ENCODE measurements at regions not wholly inside any gene's neighbourhood (a gene's known extent, or its start where the extent isn't known, plus 50 kb on each side); places are given as distances from the start of the nearest gene placed in this dataset.

- Histone ChIP-seq H3K27me3 (ENCODE audit: control insufficient read depth, insufficient read depth, low read length) (no peaks in the 10 kb centered on the region), H3K36me3 (replicated peaks; ENCODE audit: control insufficient read depth, insufficient read depth, low read length) (no peaks in the 10 kb centered on the region), H3K4me3 (ENCODE audit: insufficient read depth, low read depth, low read length) (no peak overlapping the region)
- DNase-seq, result no peak
Observed at GRCh38 chr5:61252643-61252925, 79.5 kb upstream of the ZSWIM6 start.

GRCh38 chr5:61253547-61253946, 78.5 kb upstream of the ZSWIM6 start:
- Histone ChIP-seq H3K4me3 (ENCODE audit: insufficient read depth, low read depth, low read length) (no peak overlapping the region), H3K36me3 (replicated peaks; ENCODE audit: control insufficient read depth, insufficient read depth, low read length) (no peaks in the 10 kb centered on the region), H3K27me3 (ENCODE audit: control insufficient read depth, insufficient read depth, low read length) (no peaks in the 10 kb centered on the region)
- no peak for DNase-seq

- Histone ChIP-seq H3K36me3 (replicated peaks; ENCODE audit: control insufficient read depth, insufficient read depth, low read length) (no peaks in the 10 kb centered on the region), H3K27me3 (ENCODE audit: control insufficient read depth, insufficient read depth, low read length) (no peaks in the 10 kb centered on the region), H3K4me3 (ENCODE audit: insufficient read depth, low read depth, low read length) (no peak overlapping the region)
- no peak for DNase-seq
Observed at GRCh38 chr5:61254969-61255555, 77.0 kb upstream of the ZSWIM6 start.

GRCh38 chr5:61256474-61256873, 75.6 kb upstream of the ZSWIM6 start:
- Histone ChIP-seq H3K4me3 (ENCODE audit: insufficient read depth, low read depth, low read length) (no peak overlapping the region), H3K36me3 (replicated peaks; ENCODE audit: control insufficient read depth, insufficient read depth, low read length) (no peaks in the 10 kb centered on the region), H3K27me3 (ENCODE audit: control insufficient read depth, insufficient read depth, low read length) (no peaks in the 10 kb centered on the region)
- DNase-seq, result no peak

GRCh38 chr5:61257421-61257820, 74.6 kb upstream of the ZSWIM6 start:
- no peaks in the 10 kb centered on the region for H3K27me3 ChIP-seq (ENCODE audit: control insufficient read depth, insufficient read depth, low read length)
- H3K36me3 ChIP-seq (replicated peaks; ENCODE audit: control insufficient read depth, insufficient read depth, low read length), result no peaks in the 10 kb centered on the region
- no peak overlapping the region for H3K4me3 ChIP-seq (ENCODE audit: insufficient read depth, low read depth, low read length)
- DNase-seq, result no peak

GRCh38 chr5:61261136-61261535, 70.9 kb upstream of the ZSWIM6 start:
- no peaks in the 10 kb centered on the region for H3K36me3 ChIP-seq (replicated peaks; ENCODE audit: control insufficient read depth, insufficient read depth, low read length)
- no peak for DNase-seq
- no peaks in the 10 kb centered on the region for H3K27me3 ChIP-seq (ENCODE audit: control insufficient read depth, insufficient read depth, low read length)
- no peak overlapping the region for H3K4me3 ChIP-seq (ENCODE audit: insufficient read depth, low read depth, low read length)

GRCh38 chr5:61262080-61262479, 70.0 kb upstream of the ZSWIM6 start:
- Histone ChIP-seq H3K27me3 (ENCODE audit: control insufficient read depth, insufficient read depth, low read length) (no peaks in the 10 kb centered on the region), H3K36me3 (replicated peaks; ENCODE audit: control insufficient read depth, insufficient read depth, low read length) (no peaks in the 10 kb centered on the region), H3K4me3 (ENCODE audit: insufficient read depth, low read depth, low read length) (no peak overlapping the region)
- DNase-seq, result peak; percentile 54

GRCh38 chr5:61263072-61263471, 69.0 kb upstream of the ZSWIM6 start:
- no peak overlapping the region for H3K4me3 ChIP-seq (ENCODE audit: insufficient read depth, low read depth, low read length)
- H3K36me3 ChIP-seq (replicated peaks; ENCODE audit: control insufficient read depth, insufficient read depth, low read length), result no peaks in the 10 kb centered on the region
- H3K27me3 ChIP-seq (ENCODE audit: control insufficient read depth, insufficient read depth, low read length), result no peaks in the 10 kb centered on the region
- peak; percentile 24 for DNase-seq

- DNase-seq, result no peak
- Histone ChIP-seq H3K4me3 (ENCODE audit: insufficient read depth, low read depth, low read length) (no peak overlapping the region), H3K27me3 (ENCODE audit: control insufficient read depth, insufficient read depth, low read length) (no peaks in the 10 kb centered on the region)
Observed at GRCh38 chr5:61263561-61264272, 68.3 kb upstream of the ZSWIM6 start.

GRCh38 chr5:61264273-61264661, 67.8 kb upstream of the ZSWIM6 start:
- Histone ChIP-seq H3K36me3 (replicated peaks; ENCODE audit: control insufficient read depth, insufficient read depth, low read length) (no peaks in the 10 kb centered on the region), H3K4me3 (ENCODE audit: insufficient read depth, low read depth, low read length) (no peak overlapping the region), H3K27me3 (ENCODE audit: control insufficient read depth, insufficient read depth, low read length) (no peaks in the 10 kb centered on the region)
- no peak for DNase-seq

More at GRCh38 chr5:61263561-61264272, 68.3 kb upstream of the ZSWIM6 start:
- no peaks in the 10 kb centered on the region for H3K36me3 ChIP-seq (replicated peaks; ENCODE audit: control insufficient read depth, insufficient read depth, low read length)

- DNase-seq, result no peak
- H3K36me3 ChIP-seq (replicated peaks; ENCODE audit: control insufficient read depth, insufficient read depth, low read length), result no peaks in the 10 kb centered on the region
- no peak overlapping the region for H3K4me3 ChIP-seq (ENCODE audit: insufficient read depth, low read depth, low read length)
- no peaks in the 10 kb centered on the region for H3K27me3 ChIP-seq (ENCODE audit: control insufficient read depth, insufficient read depth, low read length)
Observed at GRCh38 chr5:61267116-61267515, 64.9 kb upstream of the ZSWIM6 start.

- H3K27me3 ChIP-seq (ENCODE audit: control insufficient read depth, insufficient read depth, low read length), result no peaks in the 10 kb centered on the region
- H3K4me3 ChIP-seq (ENCODE audit: insufficient read depth, low read depth, low read length), result no peak overlapping the region
- no peak for DNase-seq
- H3K36me3 ChIP-seq (replicated peaks; ENCODE audit: control insufficient read depth, insufficient read depth, low read length), result no peaks in the 10 kb centered on the region
Observed at GRCh38 chr5:61268871-61269270, 63.2 kb upstream of the ZSWIM6 start.

GRCh38 chr5:61270510-61271165, 61.4 kb upstream of the ZSWIM6 start:
- no peaks in the 10 kb centered on the region for H3K27me3 ChIP-seq (ENCODE audit: control insufficient read depth, insufficient read depth, low read length)
- H3K4me3 ChIP-seq (ENCODE audit: insufficient read depth, low read depth, low read length), result no peak overlapping the region
- no peak for DNase-seq
- no peaks in the 10 kb centered on the region for H3K36me3 ChIP-seq (replicated peaks; ENCODE audit: control insufficient read depth, insufficient read depth, low read length)

- no peak for DNase-seq
- no peaks in the 10 kb centered on the region for H3K27me3 ChIP-seq (ENCODE audit: control insufficient read depth, insufficient read depth, low read length)
- no peak overlapping the region for H3K4me3 ChIP-seq (ENCODE audit: insufficient read depth, low read depth, low read length)
- H3K36me3 ChIP-seq (replicated peaks; ENCODE audit: control insufficient read depth, insufficient read depth, low read length), result no peaks in the 10 kb centered on the region
Observed at GRCh38 chr5:61272688-61273087, 59.4 kb upstream of the ZSWIM6 start.

- no peaks in the 10 kb centered on the region for H3K36me3 ChIP-seq (replicated peaks; ENCODE audit: control insufficient read depth, insufficient read depth, low read length)
- H3K4me3 ChIP-seq (ENCODE audit: insufficient read depth, low read depth, low read length), result no peak overlapping the region
- no peaks in the 10 kb centered on the region for H3K27me3 ChIP-seq (ENCODE audit: control insufficient read depth, insufficient read depth, low read length)
- no peak for DNase-seq
Observed at GRCh38 chr5:61273279-61273975, 58.6 kb upstream of the ZSWIM6 start.
